ENCODE measurements at regions not wholly inside any gene's neighbourhood (a gene's known extent, or its start where the extent isn't known, plus 50 kb on each side); places are given as distances from the start of the nearest gene placed in this dataset.
"Not testable (repeated sequence)": the region's sequence is repeated elsewhere in the genome, so short reads cannot be mapped to it uniquely, and the experiment has no call there.

- no peaks in the 10 kb centered on the region for H3K9me3 ChIP-seq (replicated peaks in 1 of 2; ENCODE audit: control insufficient read depth in 1 of 2, insufficient read depth in 1 of 2, low read length in 2 of 2)
- WGBS (ENCODE audit: insufficient coverage), result no CpG with 5 or more reads among the region's 3 CpGs
- Mint-ChIP-seq H3K4me3 (no peak overlapping the region), H3K4me1 (no peaks in the 10 kb centered on the region), H3K9me3 (peaks cover 0 to 10% (median 2%) of the 10 kb centered on the region in 7 donors), H3K36me3 (no peaks in the 10 kb centered on the region), H3K27me3 (ENCODE audit: low read depth in 3 of 3) (peaks cover 0 to 2% (median 0%) of the 10 kb centered on the region in 3 donors), H3K27ac (no peak overlapping the region)
- DNase-seq, result no peak
- no peaks in the 10 kb centered on the region for H3K36me3 ChIP-seq (replicated peaks in 1 of 2; ENCODE audit: control insufficient read depth in 1 of 2, insufficient read depth in 2 of 2, low read length in 2 of 2)
- H3K27me3 ChIP-seq (ENCODE audit: control insufficient read depth in 2 of 2, insufficient read depth in 2 of 2, low read length in 2 of 2), result no peaks in the 10 kb centered on the region
- H3K9ac ChIP-seq (ENCODE audit: insufficient read depth, low read length, poor library complexity, severe bottlenecking), result no peak overlapping the region
- no peaks in the 10 kb centered on the region for H3K79me2 ChIP-seq (ENCODE audit: insufficient read depth, low read length)
- TF ChIP-seq CTCF (IDR thresholded peaks at IDR 0.05), result no peak
- H4K20me1 ChIP-seq (ENCODE audit: insufficient read depth, low read length), result no peaks in the 10 kb centered on the region
- no peak overlapping the region for H3K4me2 ChIP-seq (replicated peaks; ENCODE audit: extremely low read depth, low read length, poor library complexity, severe bottlenecking)
- no peak overlapping the region for H3K4me3 ChIP-seq (replicated peaks in 1 of 3; ENCODE audit: low read depth in 2 of 3, low read length in 3 of 3)
- H2AFZ ChIP-seq (ENCODE audit: insufficient read depth, low read depth, low read length, poor library complexity, severe bottlenecking), result no peak overlapping the region
- H3K4me1 ChIP-seq (ENCODE audit: control insufficient read depth in 1 of 2, insufficient read depth in 2 of 2, low read length in 2 of 2), result no peaks in the 10 kb centered on the region
- intact Hi-C loops (cut with micrococcal nuclease), result no loop called here
- no peak overlapping the region for H3K27ac ChIP-seq (ENCODE audit: low read depth in 1 of 2, low read length in 2 of 2)
These were observed 279.2 kb upstream of the DPP6 start for GRCh38 chr7:153772966-153773365.

- H3K4me2 ChIP-seq (replicated peaks; ENCODE audit: extremely low read depth, low read length, poor library complexity, severe bottlenecking); DNase-seq; H3K27ac Mint-ChIP-seq; H3K27me3 Mint-ChIP-seq (ENCODE audit: low read depth in 3 of 3); H3K9ac ChIP-seq (ENCODE audit: insufficient read depth, low read length, poor library complexity, severe bottlenecking); H3K4me1 Mint-ChIP-seq; H3K27me3 ChIP-seq (ENCODE audit: control insufficient read depth in 2 of 2, insufficient read depth in 2 of 2, low read length in 2 of 2); H3K9me3 ChIP-seq (replicated peaks in 1 of 2; ENCODE audit: control insufficient read depth in 1 of 2, insufficient read depth in 1 of 2, low read length in 2 of 2); H3K9me3 Mint-ChIP-seq; H3K79me2 ChIP-seq (ENCODE audit: insufficient read depth, low read length); intact Hi-C loops (cut with micrococcal nuclease); H4K20me1 ChIP-seq (ENCODE audit: insufficient read depth, low read length); H3K36me3 Mint-ChIP-seq; H3K4me3 ChIP-seq (replicated peaks in 1 of 3; ENCODE audit: low read depth in 2 of 3, low read length in 3 of 3); H3K27ac ChIP-seq (ENCODE audit: low read depth in 1 of 2, low read length in 2 of 2); H3K4me3 Mint-ChIP-seq; H2AFZ ChIP-seq (ENCODE audit: insufficient read depth, low read depth, low read length, poor library complexity, severe bottlenecking); H3K36me3 ChIP-seq (replicated peaks in 1 of 2; ENCODE audit: control insufficient read depth in 1 of 2, insufficient read depth in 2 of 2, low read length in 2 of 2); H3K4me1 ChIP-seq (ENCODE audit: control insufficient read depth in 1 of 2, insufficient read depth in 2 of 2, low read length in 2 of 2): not testable (repeated sequence)
These were observed 275.3 kb upstream of the DPP6 start for GRCh38 chr7:153776940-153777339.

- H3K9me3 ChIP-seq (replicated peaks in 1 of 2; ENCODE audit: control insufficient read depth in 1 of 2, insufficient read depth in 1 of 2, low read length in 2 of 2), result peaks cover 7 to 14% of the 10 kb centered on the region in 2 donors
- H3K36me3 Mint-ChIP-seq; H2AFZ ChIP-seq (ENCODE audit: insufficient read depth, low read depth, low read length, poor library complexity, severe bottlenecking); H3K27ac Mint-ChIP-seq; intact Hi-C loops (cut with micrococcal nuclease); H3K27me3 Mint-ChIP-seq (ENCODE audit: low read depth in 3 of 3); DNase-seq; H3K36me3 ChIP-seq (replicated peaks in 1 of 2; ENCODE audit: control insufficient read depth in 1 of 2, insufficient read depth in 2 of 2, low read length in 2 of 2); H3K4me1 ChIP-seq (ENCODE audit: control insufficient read depth in 1 of 2, insufficient read depth in 2 of 2, low read length in 2 of 2); H4K20me1 ChIP-seq (ENCODE audit: insufficient read depth, low read length); H3K27ac ChIP-seq (ENCODE audit: low read depth in 1 of 2, low read length in 2 of 2); H3K4me3 ChIP-seq (replicated peaks in 1 of 3; ENCODE audit: low read depth in 2 of 3, low read length in 3 of 3); H3K4me3 Mint-ChIP-seq; H3K4me2 ChIP-seq (replicated peaks; ENCODE audit: extremely low read depth, low read length, poor library complexity, severe bottlenecking); H3K27me3 ChIP-seq (ENCODE audit: control insufficient read depth in 2 of 2, insufficient read depth in 2 of 2, low read length in 2 of 2); H3K9ac ChIP-seq (ENCODE audit: insufficient read depth, low read length, poor library complexity, severe bottlenecking); H3K79me2 ChIP-seq (ENCODE audit: insufficient read depth, low read length); H3K4me1 Mint-ChIP-seq: not testable (repeated sequence)
- H3K9me3 Mint-ChIP-seq, result peaks cover 6 to 19% (median 15%) of the 10 kb centered on the region in 7 donors
These were observed 254.8 kb upstream of the DPP6 start for GRCh38 chr7:153797363-153797762.

All from CD14-positive monocyte (primary cell).